ENCODE measurements at regions not wholly inside any gene's neighbourhood (a gene's known extent, or its start where the extent isn't known, plus 50 kb on each side); places are given as distances from the start of the nearest gene placed in this dataset.
"Not testable (repeated sequence)": the region's sequence is repeated elsewhere in the genome, so short reads cannot be mapped to it uniquely, and the experiment has no call there.

- intact Hi-C loops (cut with micrococcal nuclease), result no loop called here
These were observed 262.5 kb downstream of the CGGBP1 start for GRCh38 chr3:87796137-87796842.

DNA sequence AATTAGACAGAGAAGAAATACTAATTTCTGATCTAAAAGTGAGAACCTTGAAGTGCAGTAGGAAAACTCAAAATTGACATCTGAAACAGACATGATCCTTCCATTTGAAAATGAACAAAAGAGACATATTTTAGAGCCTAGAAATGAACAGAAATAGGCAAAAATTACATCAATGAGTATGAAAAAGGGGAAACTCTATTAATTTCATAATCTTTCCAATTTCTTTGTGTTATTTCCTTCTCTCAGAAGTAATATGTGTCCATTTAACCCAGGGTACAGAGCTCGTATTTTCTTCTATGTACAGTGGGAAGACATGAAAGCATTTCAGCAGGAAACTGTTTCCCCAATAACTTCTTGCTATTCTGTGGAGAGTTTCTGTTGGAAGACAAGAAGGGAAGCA, 263.1 kb downstream of the CGGBP1 start:
- intact Hi-C loops (cut with micrococcal nuclease), result no loop called here

- intact Hi-C loops (cut with micrococcal nuclease), result no loop called here
These were observed 265.4 kb downstream of the CGGBP1 start for GRCh38 chr3:87793337-87793877.

DNA sequence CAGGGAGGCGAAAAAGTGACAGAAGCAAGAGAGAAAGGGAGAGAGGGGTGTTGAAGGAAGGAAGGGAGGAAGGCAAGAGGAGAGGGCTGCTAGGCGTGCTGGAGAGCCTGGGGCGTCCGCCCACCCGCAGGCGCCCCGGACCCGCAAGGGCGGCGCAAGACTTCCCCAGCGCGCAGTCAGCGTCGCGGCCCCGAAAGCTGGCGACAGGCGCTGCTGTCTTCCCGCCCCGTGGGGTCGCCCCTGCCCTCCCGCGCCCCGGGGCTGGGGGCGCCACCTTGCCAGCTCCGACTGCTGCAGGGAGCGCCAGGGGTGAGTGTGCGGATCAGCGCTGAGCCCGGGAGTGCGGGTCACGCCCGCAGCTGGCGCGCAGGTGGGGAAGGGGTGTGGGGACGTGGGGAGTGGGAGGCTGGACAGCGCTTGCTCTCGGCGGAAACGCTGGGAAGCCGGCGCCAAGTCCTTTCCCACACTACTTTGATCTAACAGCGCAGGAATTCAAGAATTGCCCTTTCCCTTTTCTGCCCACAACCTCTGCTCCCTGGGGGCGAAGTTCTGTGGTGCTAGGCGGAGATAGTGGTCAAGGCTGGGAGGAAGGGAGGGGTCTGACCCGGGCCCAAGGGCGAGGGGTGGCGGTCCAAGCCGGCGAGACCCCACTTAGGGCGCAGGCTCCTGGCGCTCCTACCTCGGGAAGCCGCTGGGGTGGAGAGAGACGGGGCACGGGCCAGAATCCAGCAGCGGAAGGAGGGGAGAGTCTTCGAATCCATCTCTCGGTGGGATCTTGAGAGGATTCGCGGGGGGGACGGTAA, 266.1 kb downstream of the CGGBP1 start, which contains the start of gene HTR1F:
HTR1F (plus strand) TSS at position 173 of the 803 bp plus-strand sequence.
- intact Hi-C loops (cut with micrococcal nuclease), result no loop called here

- intact Hi-C loops (cut with micrococcal nuclease), result no loop called here
These were observed 266.6 kb downstream of the CGGBP1 start for GRCh38 chr3:87792198-87792533.

DNA sequence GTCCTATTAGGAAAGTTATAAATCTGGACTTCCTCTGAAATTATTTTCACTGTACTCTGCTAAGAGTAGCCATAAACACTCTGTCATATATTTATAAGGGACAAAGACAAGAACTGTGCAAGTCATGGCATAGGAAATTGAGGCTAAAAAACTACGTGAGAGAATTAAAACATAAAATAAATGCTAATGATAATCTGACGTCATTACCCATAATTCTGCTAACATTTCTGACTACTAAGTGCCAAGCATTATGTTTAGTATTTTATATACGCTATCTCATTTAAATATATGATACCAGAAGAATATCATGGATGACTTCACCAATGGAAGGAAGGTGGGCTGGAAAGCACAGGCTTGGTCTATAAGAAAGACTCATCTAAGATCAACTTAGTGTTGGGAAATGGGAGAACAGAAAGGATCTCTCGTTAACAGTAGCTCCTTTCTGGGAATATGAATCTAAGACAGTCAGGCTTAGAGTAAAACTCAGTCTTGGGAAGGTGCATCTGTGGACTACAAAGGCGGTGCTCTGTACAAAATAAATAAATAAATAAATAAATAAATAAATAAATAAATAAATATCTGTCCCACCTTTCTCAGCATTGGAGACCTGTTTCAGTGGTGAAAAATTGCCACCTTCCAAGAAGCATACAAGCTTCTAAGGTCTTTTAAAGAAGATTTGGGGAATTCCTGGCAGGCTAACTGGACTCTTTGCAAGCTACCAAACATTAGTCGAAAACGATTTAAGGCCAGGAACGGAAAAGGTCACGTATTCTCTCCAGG, 267.4 kb downstream of the CGGBP1 start:
- intact Hi-C loops (cut with micrococcal nuclease), result no loop called here

DNA sequence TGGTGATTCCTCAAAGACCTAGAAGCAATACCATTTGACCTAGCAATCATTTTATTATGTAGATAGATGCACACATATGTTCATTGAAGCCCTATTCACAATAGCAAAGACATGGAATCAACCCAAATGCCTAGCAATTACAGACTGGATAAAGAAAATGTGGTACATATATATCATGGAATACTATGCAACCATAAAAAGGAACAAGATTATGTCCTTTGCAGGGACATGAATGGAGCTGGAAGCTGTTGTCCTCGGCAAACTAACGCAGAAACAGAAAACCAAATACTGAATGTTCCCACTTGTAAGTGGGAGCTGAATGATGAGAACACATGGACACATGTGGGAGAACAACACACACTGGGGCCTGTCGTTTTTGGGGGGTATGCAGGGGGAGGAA, 269.8 kb downstream of the CGGBP1 start:
- intact Hi-C loops (cut with micrococcal nuclease), result not testable (repeated sequence)

DNA sequence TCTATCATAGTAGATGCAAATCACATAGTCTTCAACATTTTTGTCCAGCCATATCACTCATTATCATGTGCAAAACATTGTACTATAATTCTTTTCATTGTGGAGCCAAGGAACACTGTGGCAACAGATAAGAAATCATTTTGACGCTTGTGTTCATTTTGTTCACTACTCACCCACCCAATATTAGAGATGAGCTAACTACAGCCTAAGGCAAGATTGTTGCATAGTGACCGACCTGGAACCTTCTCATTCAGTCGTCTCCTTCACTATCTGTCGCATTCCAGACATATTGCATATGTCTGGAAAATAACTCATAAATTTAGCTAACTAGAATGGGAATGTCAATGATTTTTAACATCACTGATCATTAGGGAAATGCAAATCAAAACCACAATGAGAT, 270.3 kb downstream of the CGGBP1 start:
- intact Hi-C loops (cut with micrococcal nuclease), result no loop called here

GRCh38 chr3:87780811-87781210, 278.0 kb downstream of the CGGBP1 start:
- intact Hi-C loops (cut with micrococcal nuclease), result no loop called here

DNA sequence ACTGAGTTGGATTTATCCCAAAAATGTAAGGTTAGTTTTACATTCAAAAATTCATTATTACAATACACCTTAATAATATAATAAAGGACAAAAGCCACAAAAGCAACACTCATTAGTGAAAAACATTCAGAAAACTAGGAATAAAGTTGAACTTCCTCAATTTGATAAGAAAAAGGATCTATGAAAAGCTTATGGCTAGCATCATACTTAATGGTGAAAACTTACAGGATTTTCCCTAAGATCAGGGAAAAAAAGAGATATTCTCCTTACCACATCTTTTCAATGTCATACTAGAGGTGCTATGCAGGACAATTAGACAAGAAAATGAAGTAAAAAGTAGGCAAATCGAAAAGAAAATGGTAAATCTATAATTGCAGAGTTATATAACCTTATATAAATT, 279.9 kb downstream of the CGGBP1 start:
- intact Hi-C loops (cut with micrococcal nuclease), result no loop called here

DNA sequence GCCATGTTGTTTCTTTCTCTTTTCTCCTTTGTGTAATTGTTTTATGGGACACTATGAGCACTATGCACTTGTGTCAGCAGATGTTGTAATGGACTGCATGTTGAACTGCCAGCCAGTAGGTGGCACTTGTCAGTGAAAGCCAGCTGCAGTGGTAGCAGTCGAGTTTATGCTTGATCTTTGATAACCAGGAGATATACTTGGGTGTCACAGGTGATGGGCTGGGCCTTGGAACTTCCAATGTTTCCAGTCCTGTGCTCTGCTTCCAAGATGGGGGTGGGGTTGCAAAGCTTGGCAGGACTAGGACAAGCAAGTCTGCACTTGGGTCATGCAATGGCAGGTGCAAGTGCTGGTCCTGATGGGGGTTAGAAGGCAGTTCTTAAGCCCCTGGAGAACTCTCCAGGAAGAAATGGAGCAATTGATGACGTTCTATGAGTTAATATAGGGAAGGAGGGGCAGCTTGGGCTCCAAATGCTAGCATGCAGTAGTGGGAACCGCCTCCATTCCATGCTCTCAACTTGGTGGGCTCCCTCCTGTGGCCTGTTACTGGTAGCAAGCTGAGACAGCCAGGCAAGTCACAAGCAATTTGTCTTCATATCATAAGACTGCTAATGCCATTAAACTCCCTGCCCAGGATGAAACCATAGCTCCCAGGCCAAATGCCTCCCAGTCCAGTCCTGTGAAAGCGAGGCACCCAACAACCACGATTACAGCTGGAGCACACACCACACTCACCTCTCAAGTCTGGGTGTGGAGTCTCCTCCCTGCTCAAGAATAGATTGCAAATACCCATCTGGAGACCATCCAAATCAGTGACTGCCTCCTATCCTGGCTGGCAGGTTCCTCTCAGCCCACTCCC, 287.2 kb downstream of the CGGBP1 start:
- intact Hi-C loops (cut with micrococcal nuclease), result loop anchor here (1.0 kb wide), 3 partner anchors 232 to 409 kb away; no protein-coding TSS in a partner anchor

GRCh38 chr3:87766721-87767120, 292.1 kb downstream of the CGGBP1 start:
- intact Hi-C loops (cut with micrococcal nuclease), result no loop called here

- intact Hi-C loops (cut with micrococcal nuclease), result no loop called here
These were observed 293.5 kb downstream of the CGGBP1 start for GRCh38 chr3:87765256-87765655.

GRCh38 chr3:87761795-87762194, 297.0 kb downstream of the CGGBP1 start:
- intact Hi-C loops (cut with micrococcal nuclease), result no loop called here

GRCh38 chr3:87761341-87761740, 297.5 kb downstream of the CGGBP1 start:
- intact Hi-C loops (cut with micrococcal nuclease), result no loop called here

DNA sequence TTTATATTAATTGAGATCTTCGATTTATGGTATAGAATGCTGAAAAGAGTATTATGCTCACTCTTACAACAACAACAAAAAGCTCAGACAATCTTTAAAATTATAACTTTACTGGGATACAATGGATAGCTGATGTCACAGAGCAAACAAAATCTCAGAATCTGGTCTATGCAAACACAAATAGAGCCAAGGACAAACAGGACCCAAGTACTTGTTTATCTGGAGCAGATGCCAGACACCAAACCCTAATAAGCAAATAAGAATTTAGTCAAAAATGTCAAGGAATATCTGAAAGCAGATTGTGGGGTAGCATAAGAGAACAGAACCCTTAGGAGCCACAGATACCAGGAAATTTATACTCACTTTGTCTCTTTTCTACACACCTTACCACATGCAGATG, 302.2 kb downstream of the CGGBP1 start:
- intact Hi-C loops (cut with micrococcal nuclease), result no loop called here

DNA sequence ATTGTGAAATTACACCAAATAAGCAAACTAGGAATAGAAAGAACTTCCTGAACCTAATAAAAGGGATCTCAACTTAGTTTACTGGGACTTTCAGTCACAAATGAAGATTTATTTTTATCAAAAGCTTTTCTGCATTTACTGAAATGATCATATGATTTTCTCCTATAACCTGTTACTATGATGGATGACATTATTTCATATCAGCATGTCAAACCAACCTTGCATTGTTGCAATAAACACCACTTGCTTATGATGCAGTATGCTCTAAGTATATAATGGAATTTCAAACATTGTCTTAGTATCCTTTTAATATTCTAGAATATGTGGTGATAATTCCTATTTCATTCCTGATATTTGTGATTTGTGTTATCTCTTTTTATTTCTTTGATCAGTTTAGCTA, 303.0 kb downstream of the CGGBP1 start:
- intact Hi-C loops (cut with micrococcal nuclease), result no loop called here

DNA sequence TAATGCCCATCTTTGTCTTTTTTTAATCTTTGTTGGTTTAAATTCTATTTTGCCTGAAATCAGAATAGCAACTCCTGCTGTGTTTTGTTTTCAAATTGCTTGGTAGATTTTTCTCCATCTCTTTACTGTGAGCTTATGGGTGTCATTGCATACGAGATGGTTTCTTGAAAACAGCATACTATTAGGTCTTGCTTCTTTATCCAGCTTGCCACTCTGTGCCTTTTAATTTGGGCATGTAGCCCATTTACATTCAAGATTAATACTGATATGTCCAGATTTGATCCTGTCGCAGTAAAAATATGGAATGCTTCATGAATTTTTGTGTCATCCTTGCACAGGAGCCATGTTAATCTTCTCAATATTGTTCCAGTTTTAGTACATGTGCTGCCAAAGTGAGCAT, 316.6 kb downstream of the CGGBP1 start:
- intact Hi-C loops (cut with micrococcal nuclease), result no loop called here

- intact Hi-C loops (cut with micrococcal nuclease), result not testable (repeated sequence)
These were observed 317.9 kb downstream of the CGGBP1 start for GRCh38 chr3:87740894-87741293.

GRCh38 chr3:87737817-87738216, 321.0 kb downstream of the CGGBP1 start:
- intact Hi-C loops (cut with micrococcal nuclease), result not testable (repeated sequence)
